Thymus (tissue), 11 donors: ENCODE measurements at regions not wholly inside any gene's neighbourhood (a gene's known extent, or its start where the extent isn't known, plus 50 kb on each side); places are given as distances from the start of the nearest gene placed in this dataset.
A peak's percentile ranks its signal among the peaks of the same experiment; 100 is the strongest.

ENCODE experiments used
- DNase-seq, 9 donors: peaks; one replicate each; pipeline ENCODE4 v3.0.0-alpha.2; 2013; ENCODE audit warnings: low spot score in 9 of 9, low read depth in 6 of 9, missing footprints in 1 of 9
- H3K27ac ChIP-seq, 2 donors: one replicate each; pipeline ENCODE4 v1.5.1; 2013; ENCODE audit warnings: control low read depth in 1 of 2, low read depth in 1 of 2, low read length in 1 of 2, mild to moderate bottlenecking in 1 of 2, moderate library complexity in 1 of 2
- H3K27me3 ChIP-seq, 2 donors: one replicate each; pipeline ENCODE4 v1.5.1; 2013; ENCODE audit warnings: low read length in 1 of 2; ENCODE audit not compliant: control insufficient read depth in 2 of 2, insufficient read depth in 1 of 2
- H3K36me3 ChIP-seq, 2 donors: one replicate each; pipeline ENCODE4 v1.5.1; 2013; ENCODE audit warnings: low read length in 1 of 2, mild to moderate bottlenecking in 1 of 2, moderate library complexity in 1 of 2; ENCODE audit not compliant: control insufficient read depth in 2 of 2, insufficient read depth in 2 of 2
- H3K4me1 ChIP-seq, 2 donors: one replicate each; pipeline ENCODE4 v1.5.1; 2013; ENCODE audit warnings: low read length in 2 of 2; ENCODE audit not compliant: control insufficient read depth in 2 of 2, insufficient read depth in 2 of 2
- H3K4me3 ChIP-seq, 2 donors: one replicate each; pipeline ENCODE4 v1.5.1; 2013; ENCODE audit warnings: low read length in 2 of 2, control low read depth in 1 of 2, mild to moderate bottlenecking in 1 of 2
- H3K9me3 ChIP-seq, 2 donors: one replicate each; pipeline ENCODE4 v1.5.1; 2013; ENCODE audit warnings: low read length in 1 of 2, mild to moderate bottlenecking in 1 of 2; ENCODE audit not compliant: control insufficient read depth in 2 of 2, insufficient read depth in 1 of 2
- WGBS: extraction: QIAGEN DNeasy Blood & Tissue Kit; methylation state at CpG from one replicate; pipeline ENCODE4 v1.1.7; 2013; 5-methylcytosine and 5-hydroxymethylcytosine counted together
- donor health status: healthy.

DNA sequence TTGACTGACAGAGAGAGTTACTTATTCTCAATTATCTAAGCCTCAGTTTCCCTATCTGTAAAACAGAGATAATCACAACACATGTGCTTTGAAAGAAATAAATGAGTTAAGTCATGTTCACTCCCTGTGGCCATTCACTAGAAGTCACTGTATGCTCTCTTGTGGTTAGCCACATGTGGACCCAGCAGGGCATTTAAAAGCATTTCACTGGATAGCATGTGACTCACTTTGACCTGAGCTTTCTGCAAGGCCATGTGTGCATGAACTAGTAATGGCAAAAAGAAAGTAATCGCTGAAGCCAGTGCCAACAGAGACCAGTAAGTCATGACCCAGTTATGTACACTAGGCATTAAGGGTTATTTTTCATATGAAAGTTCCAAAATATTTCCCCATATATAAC is 557.0 kb upstream of the IGFBP3 start:
- H3K4me1 ChIP-seq: no peaks in the 10 kb centered on the region
- H3K27ac ChIP-seq: no peak overlapping the region
- no peaks in the 10 kb centered on the region for H3K36me3 ChIP-seq
- H3K9me3 ChIP-seq: peaks cover 0 to 19% of the 10 kb centered on the region in 2 donors
- DNase-seq: no peak
- H3K4me3 ChIP-seq: no peak overlapping the region
- H3K27me3 ChIP-seq: no peaks in the 10 kb centered on the region
- WGBS: 92% methylated on average over 1 of the region's 1 CpG

DNA sequence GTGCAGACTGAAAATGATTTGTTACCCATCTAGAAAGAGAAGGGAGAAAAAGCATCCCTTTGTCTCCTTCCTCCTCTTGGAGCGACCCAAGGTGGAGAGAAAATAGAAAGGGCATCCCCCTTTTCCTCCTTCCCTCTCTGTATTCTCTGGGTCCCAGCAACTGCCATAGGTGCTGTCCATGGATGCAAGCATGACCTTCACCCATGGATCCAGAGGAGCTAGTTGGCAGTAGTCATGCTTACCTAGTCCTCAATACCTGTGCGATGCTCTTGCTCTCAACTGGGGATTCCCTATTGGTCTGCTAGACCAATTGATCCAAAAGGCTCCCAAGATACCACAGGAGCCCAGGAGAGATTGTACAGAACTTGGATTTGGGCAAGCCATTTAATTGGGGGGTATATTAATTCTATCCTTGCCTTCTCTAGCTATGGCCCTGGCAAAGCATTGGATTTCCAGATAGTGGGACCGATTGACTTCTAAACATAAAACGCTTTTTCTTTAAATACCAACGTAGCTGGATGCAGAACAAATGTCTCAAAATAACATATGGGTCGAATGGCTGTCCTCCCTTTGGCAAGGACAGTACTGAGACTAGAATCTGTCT is 547.8 kb upstream of the IGFBP3 start:
- WGBS: 79% methylated on average over 6 of the region's 6 CpGs
- Histone ChIP-seq H3K9me3 (peaks cover 5 to 22% of the 10 kb centered on the region in 2 donors), H3K27ac (no peak overlapping the region), H3K4me3 (no peak overlapping the region), H3K27me3 (no peaks in the 10 kb centered on the region), H3K36me3 (no peaks in the 10 kb centered on the region), H3K4me1 (no peaks in the 10 kb centered on the region)
- peak in 1 of 9 donors; percentile 2 for DNase-seq

DNA sequence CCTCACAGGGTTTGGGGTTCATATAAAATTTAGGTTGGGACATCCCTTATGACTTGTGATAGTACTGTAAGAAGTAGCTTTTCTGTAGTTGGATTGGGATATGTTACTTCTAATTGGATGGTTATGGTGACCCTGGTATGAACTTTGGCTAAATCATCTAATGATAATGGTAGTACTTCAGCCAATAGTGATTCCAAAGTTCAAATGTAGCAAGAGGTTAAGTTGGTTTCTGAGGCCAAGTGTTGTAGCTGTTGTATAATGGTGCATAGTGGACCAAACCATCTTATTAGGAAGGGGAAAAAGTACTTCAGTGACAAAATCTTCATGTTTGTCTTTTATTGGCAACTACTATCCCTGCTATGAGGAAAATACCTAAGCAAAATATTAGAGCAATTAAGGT is 542.1 kb upstream of the IGFBP3 start:
- Histone ChIP-seq H3K27ac (no peak overlapping the region), H3K36me3 (no peaks in the 10 kb centered on the region), H3K9me3 (peaks cover 0 to 10% of the 10 kb centered on the region in 2 donors), H3K27me3 (no peaks in the 10 kb centered on the region), H3K4me1 (no peaks in the 10 kb centered on the region), H3K4me3 (no peak overlapping the region)
- no peak for DNase-seq

DNA sequence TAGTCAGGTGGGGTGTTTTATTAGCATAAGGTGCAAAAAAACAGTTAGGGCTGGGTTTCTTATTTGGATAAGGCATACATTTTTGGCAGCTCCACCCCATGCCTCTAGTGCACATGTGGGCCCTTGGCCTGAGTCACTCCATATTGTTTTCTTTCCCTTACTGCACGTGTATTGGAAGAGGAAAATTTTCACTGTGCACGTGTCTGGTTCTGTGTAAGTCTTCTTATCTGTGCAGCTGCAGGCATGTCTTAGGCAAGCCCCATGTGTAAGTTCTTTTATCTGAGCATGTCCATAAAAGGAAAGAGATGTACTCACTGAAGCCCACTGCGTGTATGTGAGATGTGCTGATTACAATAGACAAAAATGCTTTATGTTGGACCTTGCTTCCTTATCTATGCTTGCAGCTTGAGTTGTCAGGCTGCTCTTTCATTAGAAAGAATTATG is 540.3 kb upstream of the IGFBP3 start:
- Histone ChIP-seq H3K4me3 (no peak overlapping the region), H3K27me3 (no peaks in the 10 kb centered on the region), H3K9me3 (peaks cover 0 to 3% of the 10 kb centered on the region in 2 donors), H3K27ac (no peak overlapping the region), H3K4me1 (no peaks in the 10 kb centered on the region), H3K36me3 (no peaks in the 10 kb centered on the region)
- no peak for DNase-seq
- WGBS: 72% methylated on average over 3 of the region's 3 CpGs

DNA sequence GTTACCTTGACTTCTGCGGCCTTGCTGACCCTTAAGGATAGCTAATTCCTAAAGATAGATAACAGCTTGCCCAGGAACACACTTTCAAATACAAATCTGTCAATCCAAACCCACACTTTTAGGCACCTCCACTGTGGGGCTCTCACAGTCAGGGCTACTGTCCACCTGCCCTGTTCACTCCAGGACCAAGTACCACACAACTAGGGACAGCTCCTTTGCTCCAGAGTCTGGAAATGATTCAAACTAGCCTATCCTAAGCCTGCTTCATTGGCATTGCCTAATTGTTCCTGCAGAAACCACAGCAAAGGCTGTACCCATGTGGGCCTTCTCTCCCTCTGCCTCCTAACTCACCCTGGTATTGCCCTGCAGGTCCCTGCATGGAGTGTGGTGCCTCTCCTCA is 538.9 kb upstream of the IGFBP3 start:
- H3K4me1 ChIP-seq: no peaks in the 10 kb centered on the region
- H3K27me3 ChIP-seq: no peaks in the 10 kb centered on the region
- H3K9me3 ChIP-seq: peaks cover 0 to 10% of the 10 kb centered on the region in 2 donors
- no peak for DNase-seq
- H3K4me3 ChIP-seq: no peak overlapping the region
- 94% methylated on average over 1 of the region's 1 CpG for WGBS
- no peaks in the 10 kb centered on the region for H3K36me3 ChIP-seq
- H3K27ac ChIP-seq: no peak overlapping the region

DNA sequence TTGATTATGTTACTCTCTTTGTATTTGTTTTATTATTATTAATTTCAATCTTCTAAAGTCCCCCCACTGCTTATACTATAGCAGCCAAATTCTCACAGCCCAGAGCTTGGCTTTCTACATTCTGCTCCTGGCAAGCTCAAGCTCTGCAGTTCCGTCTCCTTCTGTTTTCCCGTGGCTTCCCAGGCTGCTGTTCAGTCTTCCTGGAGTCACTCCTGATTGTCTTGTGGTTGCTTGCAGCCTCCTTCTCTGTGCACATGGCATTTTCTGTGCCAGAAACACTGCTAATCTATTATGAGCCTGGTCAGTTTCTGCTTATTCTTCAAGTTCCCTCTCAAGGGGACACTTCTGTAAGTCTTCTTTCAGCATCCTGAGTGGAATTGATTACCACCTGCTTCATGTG is 533.7 kb upstream of the IGFBP3 start:
- no peaks in the 10 kb centered on the region for H3K36me3 ChIP-seq
- H3K27ac ChIP-seq: no peak overlapping the region
- H3K4me1 ChIP-seq: no peaks in the 10 kb centered on the region
- DNase-seq: no peak
- H3K4me3 ChIP-seq: no peak overlapping the region
- WGBS: 65% methylated on average over 2 of the region's 2 CpGs
- H3K27me3 ChIP-seq: no peaks in the 10 kb centered on the region
- peaks cover 0 to 7% of the 10 kb centered on the region in 2 donors for H3K9me3 ChIP-seq

DNA sequence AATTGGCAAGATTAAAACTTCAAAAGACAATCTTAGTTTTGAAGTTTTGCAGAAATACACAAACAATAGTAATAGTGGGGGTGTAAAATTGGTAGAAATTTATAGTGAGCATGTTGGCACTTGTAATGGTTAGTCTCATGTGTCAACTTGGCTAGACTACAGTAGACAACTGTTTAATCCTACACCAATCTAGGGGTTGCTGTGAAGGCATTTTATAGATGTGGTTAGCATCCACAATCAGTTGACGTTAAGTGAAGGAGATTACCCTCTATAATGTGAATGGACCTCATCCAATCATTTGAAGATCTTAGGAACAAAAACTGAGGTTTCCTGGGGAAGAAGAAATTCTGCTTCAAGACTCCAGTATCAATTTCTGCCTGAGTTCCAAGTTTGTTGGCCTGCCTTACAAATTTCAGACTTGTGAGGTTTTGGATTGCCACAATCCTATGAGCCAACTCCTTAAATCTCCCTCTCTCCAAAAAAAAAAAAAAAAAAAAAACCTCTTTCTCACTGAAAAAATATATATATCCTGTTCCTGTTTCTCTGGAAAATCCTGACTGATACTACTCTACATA is 531.6 kb upstream of the IGFBP3 start:
- 89% methylated on average over 1 of the region's 1 CpG for WGBS
- peaks cover 0 to 7% of the 10 kb centered on the region in 2 donors for H3K9me3 ChIP-seq
- no peaks in the 10 kb centered on the region for H3K4me1 ChIP-seq
- DNase-seq: no peak
- no peak overlapping the region for H3K27ac ChIP-seq
- H3K4me3 ChIP-seq: no peak overlapping the region
- no peaks in the 10 kb centered on the region for H3K36me3 ChIP-seq
- no peaks in the 10 kb centered on the region for H3K27me3 ChIP-seq

DNA sequence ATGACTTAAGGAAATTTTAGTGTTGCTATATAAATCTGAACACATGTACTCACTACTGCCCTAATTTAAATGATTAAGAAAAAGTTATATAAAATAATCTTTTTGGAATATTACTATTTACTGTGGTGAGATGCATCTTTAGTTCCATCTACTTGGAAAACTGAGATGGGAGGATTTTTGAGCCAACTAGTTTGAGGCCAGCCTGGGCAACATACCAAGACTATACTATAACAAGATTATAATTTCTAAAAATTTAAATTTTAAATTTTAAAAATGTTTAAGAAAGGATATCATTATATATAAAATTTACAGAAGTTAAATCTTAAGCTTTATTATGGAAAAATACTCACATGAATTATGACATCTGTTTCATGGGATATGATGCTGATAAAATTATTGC is 530.8 kb upstream of the IGFBP3 start:
- H3K9me3 ChIP-seq: peaks cover 0 to 7% of the 10 kb centered on the region in 2 donors
- H3K4me3 ChIP-seq: no peak overlapping the region
- H3K36me3 ChIP-seq: no peaks in the 10 kb centered on the region
- no peak overlapping the region for H3K27ac ChIP-seq
- no peak for DNase-seq
- no peaks in the 10 kb centered on the region for H3K4me1 ChIP-seq
- no peaks in the 10 kb centered on the region for H3K27me3 ChIP-seq

DNA sequence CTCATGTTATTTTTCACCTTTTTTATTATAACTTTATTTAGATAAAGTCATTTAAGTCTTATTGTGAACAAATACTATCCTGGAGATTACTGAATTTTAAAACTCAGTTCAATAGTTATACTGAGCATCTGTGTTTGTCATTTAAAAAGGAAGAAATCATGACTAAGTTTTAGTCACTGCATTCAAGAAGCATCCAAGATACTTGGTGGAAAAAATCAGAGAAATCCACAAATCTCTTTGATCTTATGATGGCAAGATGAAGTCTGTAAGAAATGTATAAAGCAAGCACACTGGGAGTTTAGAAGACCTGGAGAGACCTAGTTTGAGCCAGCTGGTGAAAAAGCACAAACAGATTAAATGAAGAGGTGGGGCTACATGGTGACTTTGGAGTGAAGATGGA is 529.8 kb upstream of the IGFBP3 start:
- H3K4me1 ChIP-seq: no peaks in the 10 kb centered on the region
- no peak for DNase-seq
- H3K9me3 ChIP-seq: peaks cover 0 to 4% of the 10 kb centered on the region in 2 donors
- H3K27ac ChIP-seq: no peak overlapping the region
- no peaks in the 10 kb centered on the region for H3K36me3 ChIP-seq
- H3K27me3 ChIP-seq: no peaks in the 10 kb centered on the region
- H3K4me3 ChIP-seq: no peak overlapping the region
